ENCODE measurements at regions not wholly inside any gene's neighbourhood (a gene's known extent, or its start where the extent isn't known, plus 50 kb on each side); places are given as distances from the start of the nearest gene placed in this dataset.

- TF ChIP-seq CTCF (conservative IDR thresholded peaks at IDR 0.05; ENCODE audit: low read depth, low read length): no peak
- TF ChIP-seq EZH2 (IDR thresholded peaks at IDR 0.05; ENCODE audit: low read length, unreplicated experiment): no peak
- no peak for TF ChIP-seq EZH2phosphoT487 (IDR thresholded peaks at IDR 0.05; ENCODE audit: borderline replicate concordance, low read length)
Observed at GRCh38 chr9:777978-778377, 63.5 kb upstream of the DMRT1 start.
